ENCODE measurements at regions not wholly inside any gene's neighbourhood (a gene's known extent, or its start where the extent isn't known, plus 50 kb on each side); places are given as distances from the start of the nearest gene placed in this dataset.

GRCh38 chr2:2881499-2881898, 496.1 kb downstream of the EIPR1 start:
- H3K9me3 ChIP-seq: no peaks in the 10 kb centered on the region
- WGBS (ENCODE audit: low lambda C conversion rate): 35% methylated on average over 5 of the region's 5 CpGs

More at GRCh38 chr2:2881499-2881898, 496.1 kb downstream of the EIPR1 start:
- no peaks in the 10 kb centered on the region for H4K20me1 ChIP-seq (ENCODE audit: insufficient read depth)
- ChIA-PET POLR2A (no interaction called here), CTCF (interaction anchor here (2.0 kb wide), 1 partner anchor 11 kb away, joined by 5 read pairs; no protein-coding TSS in a partner anchor)
- peaks cover 0 to 2% of the 10 kb centered on the region in 2 experiments; a peak in 1 of 4 replicates for H3K4me1 ChIP-seq (ENCODE audit: control insufficient read depth in 1 of 2, insufficient read depth in 2 of 2, low read depth in 1 of 2, low read length in 1 of 2)
- DNase-seq: no peak
- no peaks in the 10 kb centered on the region for H3F3A ChIP-seq (replicated peaks; ENCODE audit: insufficient read depth)
- no peaks in the 10 kb centered on the region for H3K27me3 ChIP-seq (ENCODE audit: insufficient read depth)
- H3K79me2 ChIP-seq (ENCODE audit: insufficient read depth): no peaks in the 10 kb centered on the region
- H2AFZ ChIP-seq (ENCODE audit: low read depth): no peak overlapping the region
- no peak overlapping the region for H3K9ac ChIP-seq
- H3K4me3 ChIP-seq (ENCODE audit: low read depth in 2 of 2, low read length in 1 of 2): peak overlapping the region in 1 of 2 experiments; percentile 23; a peak in 1 of 4 replicates
- no peaks in the 10 kb centered on the region for H3K9me2 ChIP-seq
- H3K36me3 ChIP-seq (replicated peaks in 1 of 2; ENCODE audit: control insufficient read depth in 1 of 2, insufficient read depth in 2 of 2, low read length in 1 of 2): no peaks in the 10 kb centered on the region
- H3K4me2 ChIP-seq: no peak overlapping the region
- TF ChIP-seq EP300 (IDR thresholded peaks at IDR 0.05; ENCODE audit: borderline replicate concordance in 1 of 2, low read depth in 1 of 2, low read length in 1 of 2): no peak
- TF ChIP-seq SIN3A (IDR thresholded peaks at IDR 0.05; ENCODE audit: borderline replicate concordance, low read depth, low read length): no peak
- TF ChIP-seq POLR2AphosphoS5 (IDR thresholded peaks at IDR 0.05; ENCODE audit: low read depth, low read length): no peak
- TF ChIP-seq PBX3 (IDR thresholded peaks at IDR 0.05): no peak
- no peak for TF ChIP-seq NRF1 (IDR thresholded peaks at IDR 0.05; ENCODE audit: low read depth, low read length)
- TF ChIP-seq GABPA (IDR thresholded peaks at IDR 0.05; ENCODE audit: low read depth): no peak
- TF ChIP-seq CHD2 (IDR thresholded peaks at IDR 0.05; ENCODE audit: low read length, partially characterized antibody): no peak
- no peak for TF ChIP-seq FOXM1 (IDR thresholded peaks at IDR 0.05; ENCODE audit: low read depth)
- no peak for TF ChIP-seq RFX5 (IDR thresholded peaks at IDR 0.05; ENCODE audit: low read length)
- TF ChIP-seq ZBTB33 (IDR thresholded peaks at IDR 0.05; ENCODE audit: borderline replicate concordance, low read depth): no peak
- no peak for TF ChIP-seq TCF12 (IDR thresholded peaks at IDR 0.05)
- TF ChIP-seq USF2 (IDR thresholded peaks at IDR 0.05; ENCODE audit: borderline replicate concordance, low read depth, low read length): no peak
- no peak for TF ChIP-seq EZH2phosphoT487 (IDR thresholded peaks at IDR 0.05; ENCODE audit: borderline replicate concordance, low read depth)
- TF ChIP-seq RXRA (IDR thresholded peaks at IDR 0.05; ENCODE audit: borderline replicate concordance, low read depth): no peak
- TF ChIP-seq USF1 (IDR thresholded peaks at IDR 0.05; ENCODE audit: borderline replicate concordance, low read depth): no peak
- no peak for TF ChIP-seq YY1 (IDR thresholded peaks at IDR 0.05; ENCODE audit: low read depth)
- H3K27ac ChIP-seq (ENCODE audit: low read depth in 2 of 2, low read length in 1 of 2): no peak overlapping the region
